ENCODE measurements at regions not wholly inside any gene's neighbourhood (a gene's known extent, or its start where the extent isn't known, plus 50 kb on each side); places are given as distances from the start of the nearest gene placed in this dataset.

- H3K4me1 Mint-ChIP-seq: no peaks in the 10 kb centered on the region
- no peaks in the 10 kb centered on the region for H3K36me3 Mint-ChIP-seq (ENCODE audit: low read depth)
- DNase-seq: no peak
- no peaks in the 10 kb centered on the region for H3K9me3 Mint-ChIP-seq
- POLR2A ChIA-PET: no interaction called here
- CTCF ChIA-PET: no interaction called here
- H3K27me3 Mint-ChIP-seq: peaks cover 2% of the 10 kb centered on the region
- no peak overlapping the region for H3K27ac Mint-ChIP-seq
- H3K4me3 Mint-ChIP-seq: no peak overlapping the region
These were observed 610.6 kb downstream of the PLCL1 start for GRCh38 chr2:198414976-198415375.

GRCh38 chr2:198411936-198412335, 607.5 kb downstream of the PLCL1 start:
- no peaks in the 10 kb centered on the region for H3K9me3 Mint-ChIP-seq
- H3K4me3 Mint-ChIP-seq: no peak overlapping the region
- POLR2A ChIA-PET: no interaction called here
- no peak for DNase-seq
- H3K27ac Mint-ChIP-seq: no peak overlapping the region
- peaks cover 6% of the 10 kb centered on the region for H3K27me3 Mint-ChIP-seq
- H3K36me3 Mint-ChIP-seq (ENCODE audit: low read depth): no peaks in the 10 kb centered on the region
- no peaks in the 10 kb centered on the region for H3K4me1 Mint-ChIP-seq
- CTCF ChIA-PET: no interaction called here

- Mint-ChIP-seq H3K36me3 (ENCODE audit: low read depth) (no peaks in the 10 kb centered on the region), H3K9me3 (no peaks in the 10 kb centered on the region), H3K27ac (no peak overlapping the region), H3K4me1 (no peaks in the 10 kb centered on the region), H3K27me3 (peaks cover 4% of the 10 kb centered on the region), H3K4me3 (no peak overlapping the region)
- POLR2A ChIA-PET: no interaction called here
- CTCF ChIA-PET: no interaction called here
- no peak for DNase-seq
These were observed 603.8 kb downstream of the PLCL1 start for GRCh38 chr2:198408171-198408570.

GRCh38 chr2:198405311-198405710, 600.9 kb downstream of the PLCL1 start:
- Mint-ChIP-seq H3K27ac (no peak overlapping the region), H3K4me3 (no peak overlapping the region), H3K9me3 (no peaks in the 10 kb centered on the region), H3K36me3 (ENCODE audit: low read depth) (no peaks in the 10 kb centered on the region), H3K4me1 (no peaks in the 10 kb centered on the region), H3K27me3 (peaks cover 4% of the 10 kb centered on the region)
- POLR2A ChIA-PET: no interaction called here
- CTCF ChIA-PET: no interaction called here
- DNase-seq: no peak

GRCh38 chr2:198401644-198402043, 597.3 kb downstream of the PLCL1 start:
- Mint-ChIP-seq H3K9me3 (no peaks in the 10 kb centered on the region), H3K27me3 (no peaks in the 10 kb centered on the region), H3K4me1 (no peaks in the 10 kb centered on the region), H3K4me3 (no peak overlapping the region), H3K36me3 (ENCODE audit: low read depth) (no peaks in the 10 kb centered on the region), H3K27ac (no peak overlapping the region)
- ChIA-PET CTCF (no interaction called here), POLR2A (no interaction called here)
- DNase-seq: no peak

GRCh38 chr2:198400999-198401398, 596.6 kb downstream of the PLCL1 start:
- Mint-ChIP-seq H3K27ac (no peak overlapping the region), H3K9me3 (no peaks in the 10 kb centered on the region), H3K36me3 (ENCODE audit: low read depth) (no peaks in the 10 kb centered on the region), H3K4me1 (no peaks in the 10 kb centered on the region), H3K4me3 (no peak overlapping the region), H3K27me3 (no peaks in the 10 kb centered on the region)
- ChIA-PET CTCF (no interaction called here), POLR2A (no interaction called here)
- no peak for DNase-seq

- Mint-ChIP-seq H3K9me3 (no peaks in the 10 kb centered on the region), H3K27me3 (peaks cover 6% of the 10 kb centered on the region), H3K36me3 (ENCODE audit: low read depth) (no peaks in the 10 kb centered on the region), H3K27ac (no peak overlapping the region), H3K4me1 (no peaks in the 10 kb centered on the region), H3K4me3 (no peak overlapping the region)
- DNase-seq: no peak
- CTCF ChIA-PET: no interaction called here
- POLR2A ChIA-PET: no interaction called here
These were observed 589.8 kb downstream of the PLCL1 start for GRCh38 chr2:198394208-198394607.

- H3K9me3 Mint-ChIP-seq: no peaks in the 10 kb centered on the region
- no peaks in the 10 kb centered on the region for H3K36me3 Mint-ChIP-seq (ENCODE audit: low read depth)
- H3K27ac Mint-ChIP-seq: no peak overlapping the region
- H3K4me1 Mint-ChIP-seq: no peaks in the 10 kb centered on the region
- ChIA-PET CTCF (no interaction called here), POLR2A (no interaction called here)
- no peak for DNase-seq
- H3K4me3 Mint-ChIP-seq: no peak overlapping the region
- H3K27me3 Mint-ChIP-seq: peaks cover 11% of the 10 kb centered on the region
These were observed 586.3 kb downstream of the PLCL1 start for GRCh38 chr2:198390670-198391069.

- peaks cover 9% of the 10 kb centered on the region for H3K27me3 Mint-ChIP-seq
- no peak overlapping the region for H3K4me3 Mint-ChIP-seq
- H3K27ac Mint-ChIP-seq: no peak overlapping the region
- H3K9me3 Mint-ChIP-seq: no peaks in the 10 kb centered on the region
- ChIA-PET POLR2A (no interaction called here), CTCF (no interaction called here)
- no peaks in the 10 kb centered on the region for H3K36me3 Mint-ChIP-seq (ENCODE audit: low read depth)
- DNase-seq: no peak
- H3K4me1 Mint-ChIP-seq: no peaks in the 10 kb centered on the region
These were observed 583.3 kb downstream of the PLCL1 start for GRCh38 chr2:198387677-198388076.

GRCh38 chr2:198385856-198386255, 581.5 kb downstream of the PLCL1 start:
- Mint-ChIP-seq H3K4me1 (no peaks in the 10 kb centered on the region), H3K4me3 (no peak overlapping the region), H3K27ac (no peak overlapping the region), H3K27me3 (peaks cover 13% of the 10 kb centered on the region), H3K9me3 (no peaks in the 10 kb centered on the region), H3K36me3 (ENCODE audit: low read depth) (no peaks in the 10 kb centered on the region)
- ChIA-PET CTCF (no interaction called here), POLR2A (no interaction called here)
- DNase-seq: no peak

- no peak for DNase-seq
- no peaks in the 10 kb centered on the region for H3K36me3 Mint-ChIP-seq (ENCODE audit: low read depth)
- H3K4me1 Mint-ChIP-seq: no peaks in the 10 kb centered on the region
- POLR2A ChIA-PET: no interaction called here
- H3K4me3 Mint-ChIP-seq: no peak overlapping the region
- no peak overlapping the region for H3K27ac Mint-ChIP-seq
- CTCF ChIA-PET: no interaction called here
- peaks cover 17% of the 10 kb centered on the region for H3K27me3 Mint-ChIP-seq
- no peaks in the 10 kb centered on the region for H3K9me3 Mint-ChIP-seq
These were observed 580.9 kb downstream of the PLCL1 start for GRCh38 chr2:198385326-198385725.

GRCh38 chr2:198383392-198383791, 579.0 kb downstream of the PLCL1 start:
- Mint-ChIP-seq H3K9me3 (no peaks in the 10 kb centered on the region), H3K27ac (no peak overlapping the region), H3K36me3 (ENCODE audit: low read depth) (no peaks in the 10 kb centered on the region), H3K27me3 (peaks cover 20% of the 10 kb centered on the region), H3K4me3 (no peak overlapping the region), H3K4me1 (no peaks in the 10 kb centered on the region)
- CTCF ChIA-PET: interaction anchor here (1.6 kb wide), 1 partner anchor 9 kb away, joined by 4 read pairs; no protein-coding TSS in a partner anchor
- DNase-seq: no peak
- POLR2A ChIA-PET: no interaction called here

- Mint-ChIP-seq H3K9me3 (no peaks in the 10 kb centered on the region), H3K27ac (no peak overlapping the region), H3K4me1 (no peaks in the 10 kb centered on the region), H3K27me3 (peaks cover 20% of the 10 kb centered on the region), H3K4me3 (no peak overlapping the region), H3K36me3 (ENCODE audit: low read depth) (no peaks in the 10 kb centered on the region)
- no peak for DNase-seq
- POLR2A ChIA-PET: no interaction called here
- CTCF ChIA-PET: no interaction called here
These were observed 578.4 kb downstream of the PLCL1 start for GRCh38 chr2:198382811-198383210.

GRCh38 chr2:198376677-198377076, 572.3 kb downstream of the PLCL1 start:
- no peak overlapping the region for H3K4me3 Mint-ChIP-seq
- peaks cover 7% of the 10 kb centered on the region for H3K4me1 Mint-ChIP-seq
- H3K36me3 Mint-ChIP-seq (ENCODE audit: low read depth): no peaks in the 10 kb centered on the region
- H3K9me3 Mint-ChIP-seq: no peaks in the 10 kb centered on the region
- H3K27me3 Mint-ChIP-seq: peaks cover 46% of the 10 kb centered on the region
- no peak for DNase-seq
- POLR2A ChIA-PET: no interaction called here
- CTCF ChIA-PET: no interaction called here
- H3K27ac Mint-ChIP-seq: no peak overlapping the region

GRCh38 chr2:198375083-198375410, 570.7 kb downstream of the PLCL1 start:
- Mint-ChIP-seq H3K4me1 (peaks cover 8% of the 10 kb centered on the region), H3K27me3 (peaks cover 47% of the 10 kb centered on the region)

More at GRCh38 chr2:198375083-198375410, 570.7 kb downstream of the PLCL1 start:
- H3K9me3 Mint-ChIP-seq: no peaks in the 10 kb centered on the region
- DNase-seq: no peak
- H3K27ac Mint-ChIP-seq: no peak overlapping the region
- H3K4me3 Mint-ChIP-seq: no peak overlapping the region
- POLR2A ChIA-PET: no interaction called here
- H3K36me3 Mint-ChIP-seq (ENCODE audit: low read depth): no peaks in the 10 kb centered on the region
- CTCF ChIA-PET: interaction anchor here (1.0 to 1.1 kb wide), 2 partner anchors 9 to 1114 kb away, joined by 4 to 6 read pairs; no protein-coding TSS in a partner anchor

Data from activated CD4-positive, alpha-beta memory T cell treated with anti-CD3 and anti-CD28 coated beads, Interleukin-2, amount 10 ng/mL, durations not matched to agents 7 days and 5 days (primary cell).